K562 (cell line): ENCODE measurements at regions not wholly inside any gene's neighbourhood (a gene's known extent, or its start where the extent isn't known, plus 50 kb on each side); places are given as distances from the start of the nearest gene placed in this dataset.

Source experiments
- BRCA1 ChIP-seq, 2 experiments: fragments of 450-650 bp in 1 of 2; sonication (generic) in 1 of 2; formaldehyde crosslinking in 1 of 2; IDR thresholded peaks; 2 replicates each; pipeline versions ENCODE4 v1.5.0 to v1.6.1; 2017 to 2020; ENCODE audit warnings: mild to moderate bottlenecking in 1 of 2, missing genetic modification reagents in 1 of 2
- EHMT2 ChIP-seq: fragments of 450-650 bp; IDR thresholded peaks from 2 replicates; pipeline ENCODE4 v1.6.1; 2018; ENCODE audit warnings: antibody characterized with exemption
- ESRRA ChIP-seq: fragments of 450-650 bp; IDR thresholded peaks from 2 replicates; pipeline ENCODE4 v1.6.1; 2014; ENCODE audit warnings: low read depth, mild to moderate bottlenecking, moderate library complexity, borderline replicate concordance
- HDAC6 ChIP-seq: IDR thresholded peaks from 2 replicates; pipeline ENCODE4 v1.6.1; 2012; ENCODE audit warnings: low read depth, mild to moderate bottlenecking, control low read depth, inconsistent platforms, low read length, moderate library complexity
- HMG20A ChIP-seq: fragments of 450-650 bp; formaldehyde crosslinking; conservative IDR thresholded peaks from 2 replicates; pipeline ENCODE4 v1.4.0; 2020; ENCODE audit warnings: mild to moderate bottlenecking, mixed read lengths
- ILF3 ChIP-seq: fragments of 450-650 bp; IDR thresholded peaks from 2 replicates; pipeline ENCODE4 v1.6.1; 2018; ENCODE audit warnings: antibody characterized with exemption, mild to moderate bottlenecking, moderate library complexity, borderline replicate concordance
- JUN ChIP-seq, 2 experiments: sonication (generic) in 1 of 2; formaldehyde crosslinking in 1 of 2; IDR thresholded peaks; 2 replicates each; pipeline versions ENCODE4 v1.6.1 to v1.8.0; 2012 to 2022; ENCODE audit warnings: borderline replicate concordance in 2 of 2, mild to moderate bottlenecking in 2 of 2, improper control_type of control experiment in 1 of 2, low read depth in 1 of 2, low read length in 1 of 2, missing genetic modification reagents in 1 of 2
- KDM1A ChIP-seq, 2 experiments: fragments of 450-650 bp; IDR thresholded peaks; 2 replicates each; pipeline ENCODE4 v1.6.1; 2016; ENCODE audit warnings: mild to moderate bottlenecking in 2 of 2
- KDM5B ChIP-seq: fragments of 200-600 bp; sonication (generic); IDR thresholded peaks from 2 replicates; pipeline ENCODE4 v1.6.1; 2012; ENCODE audit warnings: low read depth, mild to moderate bottlenecking, moderate library complexity, low read length, control low read depth, inconsistent platforms; ENCODE audit not compliant: insufficient replicate concordance
- MAFG ChIP-seq: fragments of 450-650 bp; conservative IDR thresholded peaks from 2 replicates; pipeline ENCODE4 v1.6.1; 2016; ENCODE audit warnings: missing genetic modification characterization, missing compliant biosample characterization
- NR2C1 ChIP-seq, 2 experiments: fragments of 450-650 bp; IDR thresholded peaks; 2 replicates each; pipeline ENCODE4 v1.6.1; 2017; ENCODE audit warnings: mild to moderate bottlenecking in 2 of 2, antibody characterized with exemption in 1 of 2, inconsistent platforms in 1 of 2, missing compliant biosample characterization in 1 of 2, missing genetic modification characterization in 1 of 2
- NUFIP1 ChIP-seq: fragments of 450-650 bp; IDR thresholded peaks from 2 replicates; pipeline ENCODE4 v1.6.1; 2018; ENCODE audit not compliant: partially characterized antibody
- POLR2A ChIP-seq: fragments of 450-650 bp; conservative IDR thresholded peaks from 2 replicates; pipeline ENCODE4 v1.6.1; 2016
- POLR2AphosphoS5 ChIP-seq: IDR thresholded peaks from 2 replicates; pipeline ENCODE4 v1.6.1; 2011; ENCODE audit warnings: mild to moderate bottlenecking, low read depth, low read length, moderate library complexity; ENCODE audit not compliant: control insufficient read depth, insufficient read depth
- PTBP1 ChIP-seq: fragments of 200-400 bp; formaldehyde crosslinking; IDR thresholded peaks from 2 replicates; pipeline ENCODE4 v1.6.1; 2017; ENCODE audit warnings: low read depth, low read length
- RBM39 ChIP-seq: fragments of 200-400 bp; formaldehyde crosslinking; optimal IDR thresholded peaks from 2 replicates; pipeline ENCODE3; 2018; ENCODE audit warnings: low read depth, low read length
- SIX5 ChIP-seq, 2 experiments: IDR thresholded peaks; 2 replicates each; pipeline ENCODE4 v1.6.1; 2011; ENCODE audit warnings: low read length in 2 of 2, borderline replicate concordance in 1 of 2, low read depth in 1 of 2, mild to moderate bottlenecking in 1 of 2, moderate library complexity in 1 of 2; ENCODE audit not compliant: insufficient read depth in 1 of 2
- SRSF7 ChIP-seq: fragments of 200-400 bp; formaldehyde crosslinking; optimal IDR thresholded peaks from 2 replicates; pipeline ENCODE3; 2017; ENCODE audit warnings: mild to moderate bottlenecking, low read depth, low read length
- TAL1 ChIP-seq: fragments of 450-650 bp; IDR thresholded peaks from 2 replicates; pipeline ENCODE4 v1.6.1; 2016; ENCODE audit warnings: mild to moderate bottlenecking
- TBL1XR1 ChIP-seq, 2 experiments: IDR thresholded peaks; 2 replicates each; pipeline ENCODE4 v1.6.1; 2012; ENCODE audit warnings: improper control_type of control experiment in 2 of 2, low read length in 2 of 2, mild to moderate bottlenecking in 1 of 2
- TEAD2 ChIP-seq: fragments of 450-650 bp; IDR thresholded peaks from 2 replicates; pipeline ENCODE4 v1.6.1; 2016; ENCODE audit warnings: missing genetic modification characterization, control low read depth, missing compliant biosample characterization
- TRIM28 ChIP-seq: fragments of 450-650 bp; IDR thresholded peaks from 2 replicates; pipeline ENCODE4 v1.6.1; 2017
- ZC3H11A ChIP-seq: IDR thresholded peaks from 2 replicates; pipeline ENCODE4 v1.6.1; 2012; ENCODE audit warnings: low read depth, low read length, improper control_type of control experiment
- ZNF133 ChIP-seq: fragments of 250-450 bp; sonication (Bioruptor Pico); IDR thresholded peaks from 2 replicates; pipeline ENCODE4 v1.4.0; 2020; ENCODE audit warnings: mild to moderate bottlenecking
- ZNF175 ChIP-seq: fragments of 200-800 bp; sonication (Bioruptor generic); IDR thresholded peaks from 2 replicates; pipeline ENCODE4 v1.6.1; 2016; ENCODE audit warnings: low read depth, mild to moderate bottlenecking, missing genetic modification characterization, missing compliant biosample characterization
- ZNF584 ChIP-seq: fragments of 200-800 bp; sonication (Bioruptor generic); IDR thresholded peaks from 2 replicates; pipeline ENCODE4 v1.6.1; 2016; ENCODE audit warnings: low read depth, mild to moderate bottlenecking, missing genetic modification characterization, missing compliant biosample characterization
- TF ChIP-seq, protein P1 (sequence below): fragments of 250-450 bp; sonication (Bioruptor Pico); IDR thresholded peaks from 2 replicates; pipeline ENCODE4 v1.8.0; 2021; ENCODE audit warnings: moderate library complexity, mild to moderate bottlenecking, inconsistent platforms
- TF ChIP-seq, protein P2 (sequence below): IDR thresholded peaks from 3 replicates; pipeline ENCODE4 v1.6.1; 2011; ENCODE audit warnings: borderline replicate concordance, mild to moderate bottlenecking; ENCODE audit not compliant: insufficient read length, insufficient read depth

DNA sequence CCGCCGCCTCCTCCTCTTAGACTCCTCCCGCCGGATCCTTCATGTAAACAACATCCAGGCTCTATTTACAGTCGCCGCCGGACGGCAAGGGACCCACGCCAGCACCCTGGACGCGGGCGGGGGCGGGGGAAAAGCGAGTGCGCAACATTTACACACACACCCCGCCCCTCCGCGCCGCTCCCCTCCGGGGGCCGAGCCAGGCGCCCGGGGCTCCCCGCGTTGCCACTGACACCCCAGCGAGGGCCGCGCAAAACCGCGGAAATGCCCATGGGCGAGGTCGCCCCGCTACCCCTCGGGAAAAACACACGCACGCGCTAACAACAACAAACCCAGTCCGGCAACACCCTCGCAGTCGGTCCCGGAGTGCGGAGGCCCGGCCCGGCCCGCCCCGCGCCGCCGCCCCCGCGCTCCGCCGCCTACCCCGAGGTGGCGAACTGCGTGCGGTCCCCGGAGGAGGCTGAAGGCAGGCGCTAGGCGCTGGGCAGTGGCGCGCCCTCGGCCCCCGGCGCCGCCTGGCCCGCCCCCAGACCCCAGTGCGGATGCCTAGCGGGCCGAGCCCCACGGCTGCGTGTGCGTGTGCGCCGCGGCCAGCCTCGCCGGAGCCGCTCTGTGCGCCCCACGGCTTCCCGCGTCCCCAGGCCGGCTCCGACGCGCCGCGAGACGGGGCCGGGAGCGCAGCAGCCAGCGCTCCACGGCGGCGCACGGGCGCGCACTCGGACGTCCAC lies 81.1 kb upstream of the AK4 start (continued):
- TF ChIP-seq TRIM28 (no peak), KDM1A (IDR thresholded peaks at IDR 0.05) (no peak), SRSF7 (no peak), RBM39 (no peak), KDM5B (no peak), ZNF175 (CRISPR knock-in tag) (no peak), ILF3 (no peak), JUN (IDR thresholded peaks at IDR 0.05; ENCODE audit: borderline replicate concordance, low read depth, low read length) (no peak), JUN (CRISPR knock-in tag; IDR thresholded peaks at IDR 0.05; ENCODE audit: borderline replicate concordance) (no peak), HMG20A (CRISPR knock-in tag) (no peak), NR2C1 (IDR thresholded peaks at IDR 0.05) (no peak), NR2C1 (tag; IDR thresholded peaks at IDR 0.05) (no peak), ZNF133 (CRISPR knock-in tag) (no peak), NUFIP1 (no peak), SIX5 (IDR thresholded peaks at IDR 0.05; ENCODE audit: borderline replicate concordance in 1 of 2, insufficient read depth in 1 of 2, low read depth in 1 of 2, low read length in 2 of 2) (no peak), MAFG (tag) (no peak), POLR2A (peak; percentile 56; the same call in 1 of the 2 replicates), ZC3H11A (no peak), POLR2AphosphoS5 (no peak), HDAC6 (peak; percentile 72; the same call in 1 of the 2 replicates), EHMT2 (no peak), ZNF584 (no peak), TEAD2 (tag) (no peak), ESRRA (no peak), BRCA1 (IDR thresholded peaks at IDR 0.05) (no peak), BRCA1 (CRISPR knock-in tag; IDR thresholded peaks at IDR 0.05) (no peak), PTBP1 (no peak), TAL1 (no peak), TBL1XR1 (IDR thresholded peaks at IDR 0.05; ENCODE audit: low read length in 2 of 2) (no peak)
- TF ChIP-seq, protein P1, sequence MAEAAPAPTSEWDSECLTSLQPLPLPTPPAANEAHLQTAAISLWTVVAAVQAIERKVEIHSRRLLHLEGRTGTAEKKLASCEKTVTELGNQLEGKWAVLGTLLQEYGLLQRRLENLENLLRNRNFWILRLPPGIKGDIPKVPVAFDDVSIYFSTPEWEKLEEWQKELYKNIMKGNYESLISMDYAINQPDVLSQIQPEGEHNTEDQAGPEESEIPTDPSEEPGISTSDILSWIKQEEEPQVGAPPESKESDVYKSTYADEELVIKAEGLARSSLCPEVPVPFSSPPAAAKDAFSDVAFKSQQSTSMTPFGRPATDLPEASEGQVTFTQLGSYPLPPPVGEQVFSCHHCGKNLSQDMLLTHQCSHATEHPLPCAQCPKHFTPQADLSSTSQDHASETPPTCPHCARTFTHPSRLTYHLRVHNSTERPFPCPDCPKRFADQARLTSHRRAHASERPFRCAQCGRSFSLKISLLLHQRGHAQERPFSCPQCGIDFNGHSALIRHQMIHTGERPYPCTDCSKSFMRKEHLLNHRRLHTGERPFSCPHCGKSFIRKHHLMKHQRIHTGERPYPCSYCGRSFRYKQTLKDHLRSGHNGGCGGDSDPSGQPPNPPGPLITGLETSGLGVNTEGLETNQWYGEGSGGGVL (CRISPR knock-in tag), result no peak
- TF ChIP-seq, protein P2, sequence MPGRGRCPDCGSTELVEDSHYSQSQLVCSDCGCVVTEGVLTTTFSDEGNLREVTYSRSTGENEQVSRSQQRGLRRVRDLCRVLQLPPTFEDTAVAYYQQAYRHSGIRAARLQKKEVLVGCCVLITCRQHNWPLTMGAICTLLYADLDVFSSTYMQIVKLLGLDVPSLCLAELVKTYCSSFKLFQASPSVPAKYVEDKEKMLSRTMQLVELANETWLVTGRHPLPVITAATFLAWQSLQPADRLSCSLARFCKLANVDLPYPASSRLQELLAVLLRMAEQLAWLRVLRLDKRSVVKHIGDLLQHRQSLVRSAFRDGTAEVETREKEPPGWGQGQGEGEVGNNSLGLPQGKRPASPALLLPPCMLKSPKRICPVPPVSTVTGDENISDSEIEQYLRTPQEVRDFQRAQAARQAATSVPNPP, result no peak
